ENCODE measurements at regions not wholly inside any gene's neighbourhood (a gene's known extent, or its start where the extent isn't known, plus 50 kb on each side); places are given as distances from the start of the nearest gene placed in this dataset.

GRCh38 chr7:17153536-17153935 is 144.9 kb upstream of the AHR start:
- H3K36me3 ChIP-seq (ENCODE audit: insufficient read depth, low read length), result no peaks in the 10 kb centered on the region

DNA sequence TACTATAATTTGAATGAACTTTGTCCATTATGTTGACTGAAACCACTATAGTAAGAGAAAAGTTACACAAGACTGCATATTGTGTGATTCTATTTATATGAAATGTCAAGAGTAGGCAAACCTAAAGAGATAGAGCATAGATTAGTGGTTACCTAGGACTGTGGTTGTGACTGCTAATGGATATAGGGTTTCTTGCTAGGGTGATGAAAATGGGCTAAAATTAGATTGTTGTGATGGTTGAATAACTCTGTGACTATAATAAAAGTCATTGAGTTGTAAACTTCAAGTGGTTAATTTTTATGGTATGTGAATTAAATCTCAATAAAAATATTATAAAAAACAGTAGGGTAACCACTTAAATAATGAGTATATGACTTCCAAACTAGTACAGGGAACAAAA is 142.9 kb upstream of the AHR start:
- Histone ChIP-seq H3K9me3 (ENCODE audit: low read length) (no peaks in the 10 kb centered on the region), H3K79me2 (ENCODE audit: insufficient read depth, low read length) (no peaks in the 10 kb centered on the region), H3K36me3 (ENCODE audit: insufficient read depth, low read length) (no peaks in the 10 kb centered on the region), H2AFZ (ENCODE audit: low read length) (no peak overlapping the region), H3K9ac (ENCODE audit: low read length) (no peak overlapping the region), H3K4me2 (ENCODE audit: low read length) (no peak overlapping the region), H3K9me2 (ENCODE audit: low read depth, low read length) (no peaks in the 10 kb centered on the region), H3K27ac (ENCODE audit: low read depth, low read length, poor library complexity, severe bottlenecking) (no peak overlapping the region), H3K27me3 (ENCODE audit: insufficient read depth, low read length) (no peaks in the 10 kb centered on the region), H3K4me1 (ENCODE audit: insufficient read depth, low read length, severe bottlenecking) (no peaks in the 10 kb centered on the region), H3F3A (ENCODE audit: insufficient read depth, low read length) (no peaks in the 10 kb centered on the region), H4K20me1 (ENCODE audit: insufficient read depth, low read length) (no peaks in the 10 kb centered on the region), H3K4me3 (ENCODE audit: low read depth, low read length, poor library complexity, severe bottlenecking) (no peak overlapping the region)
- TF ChIP-seq EZH2 (IDR thresholded peaks at IDR 0.05; ENCODE audit: borderline replicate concordance, low read length), result no peak
- TF ChIP-seq, protein P1, sequence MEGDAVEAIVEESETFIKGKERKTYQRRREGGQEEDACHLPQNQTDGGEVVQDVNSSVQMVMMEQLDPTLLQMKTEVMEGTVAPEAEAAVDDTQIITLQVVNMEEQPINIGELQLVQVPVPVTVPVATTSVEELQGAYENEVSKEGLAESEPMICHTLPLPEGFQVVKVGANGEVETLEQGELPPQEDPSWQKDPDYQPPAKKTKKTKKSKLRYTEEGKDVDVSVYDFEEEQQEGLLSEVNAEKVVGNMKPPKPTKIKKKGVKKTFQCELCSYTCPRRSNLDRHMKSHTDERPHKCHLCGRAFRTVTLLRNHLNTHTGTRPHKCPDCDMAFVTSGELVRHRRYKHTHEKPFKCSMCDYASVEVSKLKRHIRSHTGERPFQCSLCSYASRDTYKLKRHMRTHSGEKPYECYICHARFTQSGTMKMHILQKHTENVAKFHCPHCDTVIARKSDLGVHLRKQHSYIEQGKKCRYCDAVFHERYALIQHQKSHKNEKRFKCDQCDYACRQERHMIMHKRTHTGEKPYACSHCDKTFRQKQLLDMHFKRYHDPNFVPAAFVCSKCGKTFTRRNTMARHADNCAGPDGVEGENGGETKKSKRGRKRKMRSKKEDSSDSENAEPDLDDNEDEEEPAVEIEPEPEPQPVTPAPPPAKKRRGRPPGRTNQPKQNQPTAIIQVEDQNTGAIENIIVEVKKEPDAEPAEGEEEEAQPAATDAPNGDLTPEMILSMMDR (IDR thresholded peaks at IDR 0.05; ENCODE audit: low read length), result no peak

More at GRCh38 chr7:17153536-17153935, 144.9 kb upstream of the AHR start:
- no peak overlapping the region for H3K4me2 ChIP-seq (ENCODE audit: low read length)
- no peaks in the 10 kb centered on the region for H3K4me1 ChIP-seq (ENCODE audit: insufficient read depth, low read length, severe bottlenecking)
- no peak overlapping the region for H3K4me3 ChIP-seq (ENCODE audit: low read depth, low read length, poor library complexity, severe bottlenecking)
- H3K27me3 ChIP-seq (ENCODE audit: insufficient read depth, low read length), result no peaks in the 10 kb centered on the region
- H3K9ac ChIP-seq (ENCODE audit: low read length), result no peak overlapping the region
- no peaks in the 10 kb centered on the region for H3F3A ChIP-seq (ENCODE audit: insufficient read depth, low read length)
- TF ChIP-seq EZH2 (IDR thresholded peaks at IDR 0.05; ENCODE audit: borderline replicate concordance, low read length), result no peak
- TF ChIP-seq, protein P1 (IDR thresholded peaks at IDR 0.05; ENCODE audit: low read length), result no peak
- H3K27ac ChIP-seq (ENCODE audit: low read depth, low read length, poor library complexity, severe bottlenecking), result no peak overlapping the region
- no peaks in the 10 kb centered on the region for H3K9me2 ChIP-seq (ENCODE audit: low read depth, low read length)
- no peaks in the 10 kb centered on the region for H3K79me2 ChIP-seq (ENCODE audit: insufficient read depth, low read length)
- no peaks in the 10 kb centered on the region for H3K9me3 ChIP-seq (ENCODE audit: low read length)
- no peak overlapping the region for H2AFZ ChIP-seq (ENCODE audit: low read length)
- H4K20me1 ChIP-seq (ENCODE audit: insufficient read depth, low read length), result no peaks in the 10 kb centered on the region

GRCh38 chr7:17158261-17158660 is 140.2 kb upstream of the AHR start:
- no peak for TF ChIP-seq EZH2 (IDR thresholded peaks at IDR 0.05; ENCODE audit: borderline replicate concordance, low read length)
- TF ChIP-seq, protein P1 (IDR thresholded peaks at IDR 0.05; ENCODE audit: low read length), result no peak
- Histone ChIP-seq H3K27me3 (ENCODE audit: insufficient read depth, low read length) (no peaks in the 10 kb centered on the region), H2AFZ (ENCODE audit: low read length) (no peak overlapping the region), H4K20me1 (ENCODE audit: insufficient read depth, low read length) (no peaks in the 10 kb centered on the region), H3K9me3 (ENCODE audit: low read length) (no peaks in the 10 kb centered on the region), H3K27ac (ENCODE audit: low read depth, low read length, poor library complexity, severe bottlenecking) (no peak overlapping the region), H3K4me1 (ENCODE audit: insufficient read depth, low read length, severe bottlenecking) (no peaks in the 10 kb centered on the region), H3K4me3 (ENCODE audit: low read depth, low read length, poor library complexity, severe bottlenecking) (no peak overlapping the region), H3F3A (ENCODE audit: insufficient read depth, low read length) (no peaks in the 10 kb centered on the region), H3K79me2 (ENCODE audit: insufficient read depth, low read length) (no peaks in the 10 kb centered on the region), H3K4me2 (ENCODE audit: low read length) (no peak overlapping the region), H3K9ac (ENCODE audit: low read length) (no peak overlapping the region), H3K9me2 (ENCODE audit: low read depth, low read length) (no peaks in the 10 kb centered on the region), H3K36me3 (ENCODE audit: insufficient read depth, low read length) (no peaks in the 10 kb centered on the region)
